SK-N-SH (cell line): ENCODE measurements at regions not wholly inside any gene's neighbourhood (a gene's known extent, or its start where the extent isn't known, plus 50 kb on each side); places are given as distances from the start of the nearest gene placed in this dataset.

Experiments used
- CTCF ChIA-PET: fragments of 300-600, 350-600 bp; formaldehyde crosslinking; extraction: SDS; loops from one replicate; lab custom pipeline; 2021; lab: Yijun Ruan, JAX
- POLR2A ChIA-PET: fragments of 350-600 bp; sonication (Branson Sonifier 250); formaldehyde crosslinking; extraction: SDS; loops from one replicate; lab custom pipeline; 2020; ENCODE audit warnings: antibody characterized with exemption, inconsistent platforms; lab: Yijun Ruan, JAX
- DNase-seq: peaks from one replicate; pipeline ENCODE4 v3.0.0; 2012
- H2AFZ ChIP-seq: fragments of 200-600 bp; sonication (generic); 2 replicates; pipeline ENCODE4 v1.8.1; 2016; ENCODE audit warnings: antibody characterized with exemption, mild to moderate bottlenecking, low read depth
- H3F3A ChIP-seq: fragments of 200-600 bp; sonication (generic); replicated peaks from 2 replicates; pipeline ENCODE3; 2016; ENCODE audit warnings: antibody characterized with exemption, mild to moderate bottlenecking; ENCODE audit not compliant: insufficient read depth
- H3K27ac ChIP-seq, 2 experiments: fragments of 200-500 bp in 1 of 2; fragments of 200-600 bp in 1 of 2; sonication (Bioruptor generic) in 1 of 2; sonication (generic), shearing (Covaris generic) in 1 of 2; 2 replicates each; pipeline versions ENCODE4 v1.5.1 to v1.6.1; 2014 to 2016; ENCODE audit warnings: low read depth in 2 of 2, inconsistent platforms in 1 of 2, low read length in 1 of 2, mild to moderate bottlenecking in 1 of 2, mixed read lengths in 1 of 2
- H3K27me3 ChIP-seq: fragments of 200-600 bp; sonication (generic), shearing (Covaris generic); 2 replicates; pipeline ENCODE4 v1.6.1; 2016; ENCODE audit warnings: mixed run types; ENCODE audit not compliant: insufficient read depth
- H3K36me3 ChIP-seq, 2 experiments: fragments of 200-500 bp in 1 of 2; fragments of 200-600 bp in 1 of 2; sonication (Bioruptor generic) in 1 of 2; sonication (generic) in 1 of 2; replicated peaks in 1 of 2; 2 replicates each; pipeline versions ENCODE3 to v1.5.1; 2014 to 2016; ENCODE audit warnings: low read length in 1 of 2, mild to moderate bottlenecking in 1 of 2; ENCODE audit not compliant: insufficient read depth in 2 of 2, control insufficient read depth in 1 of 2
- H3K4me1 ChIP-seq, 2 experiments: fragments of 200-500 bp in 1 of 2; fragments of 200-600 bp in 1 of 2; sonication (Bioruptor generic) in 1 of 2; sonication (generic), shearing (Covaris generic) in 1 of 2; 2 replicates each; pipeline versions ENCODE4 v1.5.1 to v1.6.1; 2014 to 2016; ENCODE audit warnings: low read depth in 1 of 2, low read length in 1 of 2, mixed run types in 1 of 2; ENCODE audit not compliant: insufficient read depth in 2 of 2, control insufficient read depth in 1 of 2
- H3K4me2 ChIP-seq: fragments of 200-600 bp; sonication (generic), shearing (Covaris generic); 2 replicates; pipeline ENCODE4 v1.6.1; 2017; ENCODE audit warnings: mixed run types
- H3K4me3 ChIP-seq, 2 experiments: fragments of 200-500 bp in 1 of 2; fragments of 200-600 bp in 1 of 2; sonication (Bioruptor generic) in 1 of 2; sonication (generic), shearing (Covaris generic) in 1 of 2; 2 replicates each; pipeline versions ENCODE4 v1.5.1 to v1.8.1; 2014 to 2016; ENCODE audit warnings: low read depth in 2 of 2, inconsistent platforms in 1 of 2, low read length in 1 of 2, mild to moderate bottlenecking in 1 of 2, mixed read lengths in 1 of 2, moderate library complexity in 1 of 2
- H3K79me2 ChIP-seq: fragments of 200-600 bp; sonication (generic); 2 replicates; pipeline ENCODE4 v1.8.1; 2017; ENCODE audit warnings: mild to moderate bottlenecking; ENCODE audit not compliant: insufficient read depth
- H3K9ac ChIP-seq: fragments of 200-600 bp; sonication (generic); 2 replicates; pipeline ENCODE4 v1.6.1; 2017; ENCODE audit warnings: mixed run types
- H3K9me2 ChIP-seq: fragments of 200-600 bp; sonication (generic); 2 replicates; pipeline ENCODE4 v1.6.1; 2017; ENCODE audit warnings: mixed run types
- H3K9me3 ChIP-seq: fragments of 200-600 bp; sonication (generic); 2 replicates; pipeline ENCODE4 v1.6.1; 2017; ENCODE audit warnings: mixed run types, mild to moderate bottlenecking, moderate library complexity
- H4K20me1 ChIP-seq: fragments of 200-600 bp; sonication (generic); 2 replicates; pipeline ENCODE4 v1.6.1; 2017; ENCODE audit warnings: mild to moderate bottlenecking, mixed run types; ENCODE audit not compliant: insufficient read depth
- CTCF ChIP-seq: fragments of 200-600 bp; sonication (generic); IDR thresholded peaks from 2 replicates; pipeline ENCODE4 v1.6.1; 2017; ENCODE audit warnings: antibody characterized with exemption, mild to moderate bottlenecking, moderate library complexity
- ELF1 ChIP-seq: IDR thresholded peaks from 2 replicates; pipeline ENCODE4 v1.4.0; 2012
- EP300 ChIP-seq, 2 experiments: IDR thresholded peaks; 2 replicates each; pipeline versions ENCODE4 v1.4.0 to v1.6.1; 2012; ENCODE audit warnings: borderline replicate concordance in 1 of 2, low read depth in 1 of 2, low read length in 1 of 2
- EZH2phosphoT487 ChIP-seq: fragments of 200-600 bp; sonication (generic); IDR thresholded peaks from 2 replicates; pipeline ENCODE4 v1.6.1; 2017; ENCODE audit warnings: low read depth, mixed run types, mild to moderate bottlenecking, antibody characterized with exemption, moderate library complexity, borderline replicate concordance
- FOXJ3 ChIP-seq: sonication (generic); formaldehyde crosslinking; IDR thresholded peaks from 2 replicates; pipeline ENCODE4 v1.5.1; 2020; ENCODE audit warnings: mild to moderate bottlenecking, missing genetic modification reagents
- GABPA ChIP-seq: IDR thresholded peaks from 2 replicates; pipeline ENCODE4 v1.4.0; 2012; ENCODE audit warnings: low read depth, mild to moderate bottlenecking
- MEF2A ChIP-seq: IDR thresholded peaks from 2 replicates; pipeline ENCODE4 v1.4.0; 2012; ENCODE audit warnings: low read depth, borderline replicate concordance
- MXI1 ChIP-seq: IDR thresholded peaks from 2 replicates; pipeline ENCODE4 v1.6.1; 2012; ENCODE audit warnings: mild to moderate bottlenecking, low read depth, low read length, improper control_type of control experiment
- NFIC ChIP-seq: IDR thresholded peaks from 2 replicates; pipeline ENCODE4 v1.4.0; 2012; ENCODE audit warnings: borderline replicate concordance
- RAD21 ChIP-seq: IDR thresholded peaks from 2 replicates; pipeline ENCODE4 v1.6.1; 2012; ENCODE audit warnings: mild to moderate bottlenecking, low read length
- RFX5 ChIP-seq: IDR thresholded peaks from 2 replicates; pipeline ENCODE4 v1.6.1; 2012; ENCODE audit warnings: mild to moderate bottlenecking, improper control_type of control experiment, low read length
- SIN3A ChIP-seq: IDR thresholded peaks from 2 replicates; pipeline ENCODE4 v1.6.1; 2012; ENCODE audit warnings: low read depth, mild to moderate bottlenecking, low read length, moderate library complexity, borderline replicate concordance
- SMC3 ChIP-seq: IDR thresholded peaks from 2 replicates; pipeline ENCODE4 v1.6.1; 2012; ENCODE audit warnings: low read depth, low read length, improper control_type of control experiment
- TAF1 ChIP-seq: IDR thresholded peaks from 2 replicates; pipeline ENCODE4 v1.6.1; 2012; ENCODE audit warnings: low read depth, mild to moderate bottlenecking, low read length, moderate library complexity, borderline replicate concordance
- USF1 ChIP-seq: IDR thresholded peaks from 2 replicates; pipeline ENCODE4 v1.4.0; 2012; ENCODE audit warnings: low read depth, borderline replicate concordance
- USF2 ChIP-seq: fragments of 150-350 bp; IDR thresholded peaks from 2 replicates; pipeline ENCODE4 v1.6.1; 2017; ENCODE audit warnings: antibody characterized with exemption, low read length, low read depth, borderline replicate concordance
- YY1 ChIP-seq: IDR thresholded peaks from 2 replicates; pipeline ENCODE4 v1.4.0; 2012; ENCODE audit warnings: low read depth, mild to moderate bottlenecking
- WGBS: methylation state at CpG from one replicate; pipeline ENCODE4 v1.1.6; 2017; ENCODE audit warnings: low lambda C conversion rate; 5-methylcytosine and 5-hydroxymethylcytosine counted together
- TF ChIP-seq, protein P1 (sequence below): IDR thresholded peaks from 2 replicates; pipeline ENCODE4 v1.4.0; 2012; ENCODE audit warnings: low read depth

- TF ChIP-seq USF1 (no peak), EZH2phosphoT487 (no peak), RFX5 (no peak), SIN3A (no peak), TAF1 (no peak), GABPA (no peak), FOXJ3 (CRISPR knock-in tag) (no peak), EP300 (IDR thresholded peaks at IDR 0.05; ENCODE audit: borderline replicate concordance in 1 of 2, low read depth in 1 of 2, low read length in 1 of 2) (no peak), ELF1 (no peak), MEF2A (no peak), NFIC (no peak), CTCF (no peak)
Observed at GRCh38 chr3:28117598-28117997, 123.8 kb upstream of the CMC1 start (continued).

DNA sequence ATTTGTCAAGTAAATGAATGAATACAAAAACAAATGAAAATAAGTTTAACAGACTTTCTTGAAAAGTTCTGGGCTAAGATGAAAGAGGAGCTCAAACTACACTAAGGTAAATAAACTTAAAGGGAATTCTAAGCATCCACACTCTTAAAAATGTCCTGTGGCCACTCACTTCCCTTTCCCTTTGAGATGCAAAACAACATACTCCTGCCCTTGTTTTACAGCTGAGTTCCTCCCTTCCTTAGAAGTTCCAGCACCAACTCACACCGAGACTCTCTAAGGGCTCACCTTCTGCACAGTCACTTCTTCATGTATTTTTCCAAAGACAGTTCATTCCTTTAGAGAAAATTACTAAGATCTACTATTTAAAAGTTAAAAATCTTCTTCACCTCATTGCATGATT, 123.3 kb upstream of the CMC1 start:
- ChIA-PET CTCF (no interaction called here), POLR2A (no interaction called here)
- DNase-seq: no peak
- Histone ChIP-seq H3K9me3 (no peaks in the 10 kb centered on the region), H3K9ac (no peak overlapping the region), H3K4me3 (no peak overlapping the region), H3K27ac (no peak overlapping the region), H3K4me1 (no peaks in the 10 kb centered on the region), H3K36me3 (no peaks in the 10 kb centered on the region), H3F3A (no peaks in the 10 kb centered on the region), H3K27me3 (no peaks in the 10 kb centered on the region), H3K9me2 (no peaks in the 10 kb centered on the region), H2AFZ (no peak overlapping the region), H3K79me2 (no peaks in the 10 kb centered on the region), H4K20me1 (no peaks in the 10 kb centered on the region), H3K4me2 (no peak overlapping the region)
- WGBS: 20% methylated on average over 1 of the region's 1 CpG
- no peak for TF ChIP-seq MXI1
- TF ChIP-seq SMC3: no peak
- no peak for TF ChIP-seq USF2
- TF ChIP-seq, protein P1, sequence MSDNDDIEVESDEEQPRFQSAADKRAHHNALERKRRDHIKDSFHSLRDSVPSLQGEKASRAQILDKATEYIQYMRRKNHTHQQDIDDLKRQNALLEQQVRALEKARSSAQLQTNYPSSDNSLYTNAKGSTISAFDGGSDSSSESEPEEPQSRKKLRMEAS: no peak
- TF ChIP-seq YY1: no peak
- no peak for TF ChIP-seq RAD21
